GM12891 (cell line): ENCODE measurements at regions not wholly inside any gene's neighbourhood (a gene's known extent, or its start where the extent isn't known, plus 50 kb on each side); places are given as distances from the start of the nearest gene placed in this dataset.

Experiments used
- DNase-seq: peaks from one replicate; pipeline ENCODE4 v3.0.0; 2011; ENCODE audit warnings: low spot score; ENCODE audit not compliant: insufficient read length
- FAIRE-seq: peaks from 2 replicates; lab custom pipeline; 2011; peaks lifted over from hg19 to GRCh38; lab: Jason Lieb, UNC
- PAX5 ChIP-seq: IDR thresholded peaks from 2 replicates; pipeline ENCODE4 v1.6.1; 2011; ENCODE audit warnings: low read length, moderate library complexity, mild to moderate bottlenecking; ENCODE audit not compliant: insufficient read depth, severe bottlenecking
- POLR2A ChIP-seq: IDR thresholded peaks from 2 replicates; pipeline ENCODE4 v1.6.1; 2011; ENCODE audit warnings: low read depth, low read length, control low read depth
- POLR2AphosphoS5 ChIP-seq: IDR thresholded peaks from 2 replicates; pipeline ENCODE4 v1.6.1; 2011; ENCODE audit warnings: low read depth, low read length, control low read depth
- POU2F2 ChIP-seq: IDR thresholded peaks from 2 replicates; pipeline ENCODE4 v1.6.1; 2011; ENCODE audit warnings: low read depth, mild to moderate bottlenecking, control low read depth, low read length, moderate library complexity
- SPI1 ChIP-seq: IDR thresholded peaks from 2 replicates; pipeline ENCODE4 v1.6.1; 2011; ENCODE audit warnings: low read depth, low read length, control low read depth
- TAF1 ChIP-seq: IDR thresholded peaks from 2 replicates; pipeline ENCODE4 v1.6.1; 2011; ENCODE audit warnings: low read depth, low read length, control low read depth

DNA sequence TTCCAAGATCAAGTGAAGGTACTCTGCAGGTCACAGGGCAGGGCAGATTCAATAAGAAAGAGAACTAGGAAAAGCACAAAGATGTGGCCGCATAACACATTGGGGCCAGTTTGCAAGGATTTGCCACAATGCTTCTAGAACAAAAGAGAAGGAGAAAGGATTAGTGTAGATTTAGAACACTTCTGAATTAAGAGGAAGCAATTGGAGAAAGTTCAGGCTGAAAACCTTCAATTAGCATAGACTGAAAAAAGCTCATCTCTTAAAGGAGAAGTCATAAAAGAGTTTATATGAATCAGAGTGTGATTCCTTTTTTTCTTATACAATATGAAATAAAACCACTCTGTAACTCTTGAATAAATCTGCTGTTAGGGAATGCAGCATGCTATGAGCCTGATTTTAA is 215.6 kb upstream of the FAT1 start:
- FAIRE-seq: no peak
- no peak for DNase-seq
- TF ChIP-seq SPI1 (no peak), TAF1 (no peak), POU2F2 (no peak), PAX5 (no peak), POLR2AphosphoS5 (no peak), POLR2A (no peak)

DNA sequence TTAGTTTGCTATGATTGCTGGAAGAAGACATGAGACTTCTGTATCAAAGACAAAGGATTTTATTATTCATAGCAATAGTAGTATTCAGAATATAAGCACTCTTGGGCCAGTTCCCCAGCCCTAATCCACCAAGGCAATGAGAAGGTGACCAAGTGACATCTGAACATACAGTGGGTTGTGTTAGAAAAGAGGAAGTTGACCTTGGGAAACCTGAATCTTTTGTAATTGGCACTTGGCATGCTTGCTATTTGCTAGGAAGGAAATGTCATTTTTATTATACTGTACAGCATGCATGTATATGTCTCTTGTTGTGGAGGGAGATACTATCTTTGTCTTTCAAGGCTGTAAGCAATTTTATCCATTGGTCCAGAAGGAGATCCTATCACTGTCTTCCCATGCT is 216.1 kb upstream of the FAT1 start:
- DNase-seq (no peak), FAIRE-seq (no peak)
- no peak for TF ChIP-seq POLR2AphosphoS5
- TF ChIP-seq TAF1: no peak
- TF ChIP-seq POU2F2: no peak
- no peak for TF ChIP-seq PAX5
- no peak for TF ChIP-seq SPI1
- TF ChIP-seq POLR2A: no peak

DNA sequence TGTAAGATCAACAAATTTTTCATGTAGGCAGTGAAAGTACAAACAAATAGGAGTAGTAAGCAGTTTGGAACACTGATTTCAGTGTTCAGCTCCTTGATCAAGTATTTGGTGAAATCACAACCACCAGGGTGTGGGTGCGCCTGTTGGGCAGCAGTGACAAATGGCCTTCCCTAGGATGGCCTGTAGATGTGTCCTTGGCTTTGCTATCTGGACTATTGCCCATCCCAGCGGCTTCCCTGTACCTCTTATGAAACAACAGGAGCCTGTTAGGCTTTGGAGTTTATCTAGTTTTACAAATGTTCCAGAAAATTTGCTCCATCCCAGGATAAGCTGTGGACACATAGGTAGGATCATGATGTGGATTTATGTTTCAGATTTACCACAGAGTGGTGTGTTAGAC is 216.8 kb upstream of the FAT1 start:
- FAIRE-seq (no peak), DNase-seq (no peak)
- TF ChIP-seq POLR2A (no peak), TAF1 (no peak), POU2F2 (no peak), POLR2AphosphoS5 (no peak), PAX5 (no peak), SPI1 (no peak)

DNA sequence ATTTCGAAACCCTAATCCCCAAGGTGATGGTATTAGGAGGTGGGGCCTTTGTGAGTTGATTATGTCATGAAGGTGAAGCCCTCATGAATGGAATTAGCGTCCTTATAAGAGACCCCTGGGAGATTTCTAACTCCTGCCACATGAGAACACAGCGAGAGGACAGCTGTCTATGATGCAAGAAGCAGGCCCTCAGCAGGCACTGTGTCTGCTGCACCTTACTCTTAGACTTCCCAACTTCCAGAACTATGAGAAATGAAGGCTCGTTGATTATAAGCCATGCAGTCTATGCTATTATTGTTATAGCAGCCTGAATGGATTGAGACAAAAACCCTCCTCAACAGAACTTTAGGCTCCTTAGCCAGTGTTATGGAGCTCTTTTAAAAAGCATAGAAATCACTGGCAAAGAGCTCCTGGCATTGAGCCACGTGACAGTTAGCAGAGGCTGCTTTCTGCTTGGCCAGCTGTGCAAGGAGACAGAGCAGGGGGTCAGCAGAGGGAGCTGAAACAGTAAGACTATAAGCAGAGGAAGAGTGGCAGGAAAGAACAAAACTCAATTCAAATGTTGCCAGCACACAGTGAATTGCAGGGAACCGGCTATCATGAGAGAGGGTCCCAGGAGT is 219.2 kb upstream of the FAT1 start:
- TF ChIP-seq TAF1: no peak
- TF ChIP-seq POLR2A: no peak
- TF ChIP-seq SPI1: no peak
- TF ChIP-seq POU2F2: no peak
- no peak for TF ChIP-seq POLR2AphosphoS5
- TF ChIP-seq PAX5: no peak
- DNase-seq: no peak
- no peak for FAIRE-seq

DNA sequence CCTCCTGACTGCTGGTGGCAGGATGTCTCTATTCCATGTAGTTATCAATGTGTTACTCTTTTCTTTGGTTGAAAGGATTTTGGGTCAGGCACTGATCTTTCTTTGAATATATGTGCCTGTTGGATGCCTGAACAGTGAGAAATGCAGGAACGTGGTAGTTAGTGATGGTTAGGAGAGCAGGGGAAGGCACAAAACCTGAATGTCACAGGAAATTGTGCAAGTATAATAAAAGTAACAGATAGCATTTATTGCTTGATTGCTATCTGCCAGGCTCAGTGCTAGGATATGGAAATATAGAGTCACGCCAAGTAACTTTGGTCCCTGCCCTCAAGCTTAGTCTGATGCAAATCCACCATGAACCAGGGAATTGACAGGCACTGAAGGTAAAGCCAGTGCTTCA is 219.8 kb upstream of the FAT1 start:
- FAIRE-seq (no peak), DNase-seq (no peak)
- TF ChIP-seq POLR2A (no peak), POU2F2 (no peak), SPI1 (no peak), POLR2AphosphoS5 (no peak), PAX5 (no peak), TAF1 (no peak)

DNA sequence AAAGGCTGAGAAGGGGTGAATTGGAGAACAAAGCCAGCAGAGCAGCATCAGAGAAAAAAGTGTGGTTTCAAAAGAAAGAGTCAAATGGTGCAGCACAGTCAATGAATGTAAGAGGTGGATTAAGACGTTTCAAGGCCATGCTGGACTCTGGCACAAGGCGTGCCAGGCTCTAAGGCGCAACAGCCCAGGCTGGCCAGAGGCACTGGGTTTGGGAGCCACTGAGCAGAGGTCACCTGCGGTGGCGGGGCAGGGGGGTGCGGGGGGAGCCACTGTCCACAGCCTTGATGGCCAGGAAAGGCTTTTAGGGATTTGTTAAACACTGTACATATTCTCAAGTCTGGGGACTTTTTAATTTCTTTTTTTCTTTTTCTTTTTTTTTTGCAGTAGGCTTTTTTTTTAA is 222.5 kb upstream of the FAT1 start:
- DNase-seq (no peak), FAIRE-seq (no peak)
- TF ChIP-seq SPI1 (no peak), POU2F2 (no peak), TAF1 (no peak), PAX5 (no peak), POLR2AphosphoS5 (no peak), POLR2A (no peak)

DNA sequence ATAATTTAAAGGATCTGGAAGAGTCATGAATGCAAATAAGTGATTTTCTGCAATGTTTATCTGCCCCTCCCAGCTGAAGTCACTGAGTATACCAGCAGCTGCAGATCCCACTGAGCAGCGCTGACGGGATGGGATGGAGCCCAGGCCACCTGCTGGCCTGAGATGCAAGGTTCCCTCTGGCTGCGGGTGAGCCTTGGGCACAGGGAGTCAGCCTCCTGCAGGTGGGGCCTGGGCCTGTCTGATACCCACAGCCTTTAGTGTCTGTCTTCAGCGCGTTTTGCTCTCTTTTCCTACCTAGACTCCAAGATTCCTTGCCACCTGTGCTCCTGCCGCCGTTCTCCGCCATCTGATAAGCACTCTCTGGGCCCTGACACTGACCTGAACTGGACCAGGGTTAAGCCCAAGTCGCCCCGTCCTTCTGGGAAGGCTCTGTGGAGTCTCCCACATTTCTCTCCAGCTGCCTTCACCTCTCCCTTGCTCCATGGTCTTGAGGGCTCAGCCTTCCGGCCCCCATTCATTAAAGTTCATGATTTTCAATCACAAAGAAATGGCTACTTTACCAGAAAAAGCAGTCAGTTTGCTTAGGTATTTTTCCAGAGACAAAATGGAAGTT is 223.1 kb upstream of the FAT1 start:
- FAIRE-seq (no peak), DNase-seq (no peak)

DNA sequence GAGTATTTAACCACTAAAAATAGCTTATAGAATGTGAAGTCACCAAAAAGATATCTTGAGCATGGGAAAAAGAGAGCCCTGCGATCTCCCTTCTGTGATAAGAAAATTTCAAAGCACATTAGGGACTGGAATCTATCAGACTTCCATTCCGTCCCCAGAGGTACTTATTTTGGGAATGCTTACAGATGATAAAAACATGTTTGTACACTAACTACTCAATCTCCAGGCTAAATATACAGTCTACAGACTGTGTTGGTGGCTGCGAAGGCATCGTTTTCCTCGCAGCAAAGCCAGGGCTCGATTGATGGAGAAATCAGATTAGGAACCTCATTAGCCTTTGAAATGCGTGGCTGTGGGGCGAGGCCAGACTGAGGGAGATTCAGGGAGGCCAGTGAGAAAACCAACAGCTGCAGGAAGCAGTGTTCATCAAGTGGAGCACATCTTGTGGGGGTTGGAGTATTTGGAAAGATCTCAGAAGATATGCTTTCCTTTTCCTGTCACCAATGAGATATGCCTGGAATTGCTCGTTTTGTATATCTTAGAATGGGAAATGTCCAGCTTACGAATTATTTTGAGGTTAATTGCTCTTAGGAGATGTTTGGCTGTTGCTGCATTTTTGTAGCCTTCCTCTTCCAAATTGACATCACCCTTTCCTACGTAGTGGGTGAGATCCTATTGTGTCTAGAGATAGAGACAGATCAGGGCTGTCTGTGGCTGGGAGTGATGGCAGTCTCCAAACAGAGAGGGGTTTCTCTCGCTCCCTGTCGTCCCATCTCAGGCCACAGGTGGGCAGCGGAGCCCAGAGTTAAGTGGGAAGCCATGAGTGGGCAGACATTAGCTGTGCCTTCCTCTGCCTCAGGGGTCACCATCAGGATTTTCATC is 224.9 kb upstream of the FAT1 start:
- TF ChIP-seq SPI1 (no peak), POLR2A (no peak), TAF1 (no peak)
- FAIRE-seq (no peak), DNase-seq (no peak)

More for the DNA sequence above, 223.1 kb upstream of the FAT1 start:
- TF ChIP-seq PAX5 (no peak), POU2F2 (no peak), SPI1 (no peak), TAF1 (no peak), POLR2A (no peak), POLR2AphosphoS5 (no peak)

DNA sequence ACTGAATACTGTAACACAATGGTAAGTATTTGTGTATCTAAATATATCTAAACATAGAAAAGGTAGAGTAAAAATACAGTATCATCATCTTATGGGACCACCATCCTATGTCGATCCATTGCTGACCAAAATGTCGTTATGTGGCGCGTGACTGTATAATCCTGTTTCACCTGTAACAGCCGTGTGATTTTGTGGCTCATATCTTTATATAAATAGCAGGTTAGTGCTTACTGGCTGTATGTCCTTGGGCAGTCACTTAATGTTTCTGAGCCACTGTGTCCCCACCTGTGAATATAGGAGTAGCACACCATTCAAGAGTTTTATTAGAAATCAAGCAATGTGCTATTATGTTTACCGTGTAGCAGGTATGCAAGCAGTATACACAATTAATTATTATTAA is 226.2 kb upstream of the FAT1 start:
- FAIRE-seq: no peak

More for the DNA sequence above, 226.2 kb upstream of the FAT1 start:
- TF ChIP-seq PAX5: no peak
- TF ChIP-seq POLR2A: no peak
- TF ChIP-seq POLR2AphosphoS5: no peak
- no peak for TF ChIP-seq TAF1
- TF ChIP-seq SPI1: no peak
- TF ChIP-seq POU2F2: no peak
- no peak for DNase-seq
